Lower lobe of right lung (tissue), 2 donors: ENCODE measurements at regions not wholly inside any gene's neighbourhood (a gene's known extent, or its start where the extent isn't known, plus 50 kb on each side); places are given as distances from the start of the nearest gene placed in this dataset.

Source experiments
- ATAC-seq, 2 donors: fragments of 200-7000 bp; cut with Tn5 transposase; one replicate each; pipeline ENCODE4 v1.9.1; 2020 to 2022; ENCODE audit warnings: mild to moderate bottlenecking in 2 of 2, moderate library complexity in 2 of 2
- DNase-seq: peaks from one replicate; pipeline ENCODE4 v3.0.0-alpha.2; 2020
- H3K27ac ChIP-seq: fragments of 200-600 bp; one replicate; pipeline ENCODE4 v1.8.0; 2022
- H3K27me3 ChIP-seq: fragments of 200-600 bp; one replicate; pipeline ENCODE4 v1.8.0; 2022; ENCODE audit warnings: low read depth
- H3K36me3 ChIP-seq: fragments of 200-600 bp; one replicate; pipeline ENCODE4 v1.8.0; 2022; ENCODE audit warnings: mild to moderate bottlenecking
- H3K4me1 ChIP-seq: fragments of 200-600 bp; one replicate; pipeline ENCODE4 v1.8.0; 2022
- H3K4me3 ChIP-seq: fragments of 200-600 bp; one replicate; pipeline ENCODE4 v1.8.0; 2022; ENCODE audit warnings: mild to moderate bottlenecking
- H3K9me3 ChIP-seq: fragments of 200-600 bp; one replicate; pipeline ENCODE4 v1.8.0; 2022
- intact Hi-C: fragments of 100-400 bp; cut with DNase I; formaldehyde crosslinking; loops from one replicate; pipeline ENCODE4 v1.11.0; 2022
- TF ChIP-seq, protein P1 (sequence below): fragments of 200-600 bp; IDR thresholded peaks from one replicate; pipeline ENCODE4 v1.8.0; 2022; ENCODE audit warnings: antibody characterized with exemption, mild to moderate bottlenecking
- donor health status: DM: no; HTN: yes; CAD: no; lungs with severe emphysema.

DNA sequence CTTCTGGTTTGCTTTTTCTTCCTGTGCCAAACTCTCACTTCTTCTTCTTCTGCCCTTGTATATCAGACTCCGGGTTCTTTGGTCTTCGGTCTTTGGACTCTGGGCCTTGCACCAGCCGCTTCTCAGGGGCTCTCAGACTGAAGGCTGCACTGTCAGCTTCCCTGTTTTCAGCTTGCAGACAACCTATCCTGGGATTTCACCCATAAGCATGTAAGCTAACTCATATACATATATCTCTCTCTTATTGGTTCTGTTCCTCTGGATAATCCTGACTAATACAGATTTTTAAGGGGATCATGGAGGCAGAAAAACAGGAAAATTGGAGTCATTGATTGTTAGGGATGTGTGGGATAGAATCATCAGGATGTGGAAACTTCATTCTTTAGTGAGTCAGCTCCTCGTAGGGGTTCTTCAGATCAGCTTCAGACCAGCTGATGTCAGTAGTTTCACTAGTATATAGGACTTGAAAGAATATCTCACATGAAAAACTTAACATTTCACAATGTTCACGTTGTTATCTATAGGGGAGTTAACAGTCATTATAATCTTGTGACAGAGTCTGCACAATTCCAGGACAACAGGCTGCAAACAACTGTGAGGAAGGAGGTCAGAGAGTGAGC is 102.9 kb downstream of the RASSF9 start:
- Histone ChIP-seq H3K36me3 (no peaks in the 10 kb centered on the region), H3K4me3 (no peak overlapping the region), H3K27me3 (no peaks in the 10 kb centered on the region), H3K4me1 (no peaks in the 10 kb centered on the region), H3K27ac (no peak overlapping the region), H3K9me3 (no peaks in the 10 kb centered on the region)
- TF ChIP-seq, protein P1, sequence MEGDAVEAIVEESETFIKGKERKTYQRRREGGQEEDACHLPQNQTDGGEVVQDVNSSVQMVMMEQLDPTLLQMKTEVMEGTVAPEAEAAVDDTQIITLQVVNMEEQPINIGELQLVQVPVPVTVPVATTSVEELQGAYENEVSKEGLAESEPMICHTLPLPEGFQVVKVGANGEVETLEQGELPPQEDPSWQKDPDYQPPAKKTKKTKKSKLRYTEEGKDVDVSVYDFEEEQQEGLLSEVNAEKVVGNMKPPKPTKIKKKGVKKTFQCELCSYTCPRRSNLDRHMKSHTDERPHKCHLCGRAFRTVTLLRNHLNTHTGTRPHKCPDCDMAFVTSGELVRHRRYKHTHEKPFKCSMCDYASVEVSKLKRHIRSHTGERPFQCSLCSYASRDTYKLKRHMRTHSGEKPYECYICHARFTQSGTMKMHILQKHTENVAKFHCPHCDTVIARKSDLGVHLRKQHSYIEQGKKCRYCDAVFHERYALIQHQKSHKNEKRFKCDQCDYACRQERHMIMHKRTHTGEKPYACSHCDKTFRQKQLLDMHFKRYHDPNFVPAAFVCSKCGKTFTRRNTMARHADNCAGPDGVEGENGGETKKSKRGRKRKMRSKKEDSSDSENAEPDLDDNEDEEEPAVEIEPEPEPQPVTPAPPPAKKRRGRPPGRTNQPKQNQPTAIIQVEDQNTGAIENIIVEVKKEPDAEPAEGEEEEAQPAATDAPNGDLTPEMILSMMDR: no peak
- intact Hi-C loops: no loop called here
- DNase-seq (no peak), ATAC-seq (no peak)

DNA sequence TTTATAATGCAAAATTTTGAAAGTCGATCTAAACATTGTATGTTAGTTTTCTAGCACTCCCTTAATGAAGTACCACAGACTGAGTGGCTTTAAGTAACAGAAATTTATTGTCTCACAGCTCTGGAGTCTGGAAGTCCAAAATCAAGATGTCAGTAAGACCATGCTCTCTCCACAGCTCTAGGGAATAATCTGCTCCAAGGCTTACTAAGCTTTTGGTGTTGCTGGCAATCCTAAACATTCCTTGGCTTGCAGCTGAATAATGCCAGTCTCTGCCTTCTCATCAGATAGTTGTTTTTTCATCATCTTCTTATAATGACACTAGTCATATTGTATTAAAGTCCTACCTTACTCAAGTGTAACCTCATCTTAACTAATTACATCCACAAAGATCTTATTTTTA is 102.2 kb downstream of the RASSF9 start:
- Histone ChIP-seq H3K36me3 (no peaks in the 10 kb centered on the region), H3K27ac (no peak overlapping the region), H3K9me3 (no peaks in the 10 kb centered on the region), H3K4me1 (no peaks in the 10 kb centered on the region), H3K27me3 (no peaks in the 10 kb centered on the region), H3K4me3 (no peak overlapping the region)
- ATAC-seq: no peak
- intact Hi-C loops: no loop called here
- DNase-seq: no peak
- TF ChIP-seq, protein P1: no peak

DNA sequence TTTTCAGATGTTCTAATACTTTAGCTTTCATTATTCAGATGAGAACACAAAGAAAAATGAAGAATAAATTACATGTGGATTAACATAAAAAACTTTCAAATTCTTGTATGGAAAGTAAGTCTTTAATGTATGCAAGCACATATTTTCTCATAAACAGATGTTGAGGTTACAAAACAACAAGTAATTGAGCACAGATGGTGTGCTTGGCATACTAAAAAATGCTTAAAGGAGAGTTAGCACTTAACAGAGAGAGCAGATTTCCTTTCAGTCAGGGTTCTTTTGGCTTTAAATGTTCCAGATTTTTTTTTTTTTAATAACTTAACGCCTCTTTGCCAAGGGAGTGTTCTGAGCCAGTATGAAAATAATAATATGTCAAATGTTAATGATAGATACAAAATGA is 96.0 kb downstream of the RASSF9 start:
- H3K9me3 ChIP-seq: no peaks in the 10 kb centered on the region
- intact Hi-C loops: no loop called here
- no peak for ATAC-seq

DNA sequence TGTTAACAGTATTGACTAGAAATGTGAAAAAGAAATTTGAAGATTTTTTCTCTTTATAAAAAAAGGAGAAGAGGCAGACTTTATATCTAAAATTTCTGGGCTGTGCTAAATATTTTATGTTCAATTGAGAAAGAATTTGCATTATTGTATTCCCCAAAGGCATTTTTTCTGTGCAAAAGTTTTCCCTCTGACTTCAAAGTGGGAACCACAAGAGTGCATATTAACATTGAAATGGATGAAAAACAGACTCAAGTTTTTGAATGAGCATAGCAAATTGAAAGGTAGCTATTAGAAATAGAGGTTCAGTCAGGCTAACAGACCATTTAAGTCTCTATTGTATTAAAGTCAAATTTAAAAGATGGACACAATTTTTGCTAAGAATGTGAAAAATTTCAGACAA is 95.2 kb downstream of the RASSF9 start:
- no peak for DNase-seq
- TF ChIP-seq, protein P1: no peak
- no peaks in the 10 kb centered on the region for H3K27me3 ChIP-seq
- H3K4me3 ChIP-seq: no peak overlapping the region
- no peak overlapping the region for H3K27ac ChIP-seq
- intact Hi-C loops: no loop called here
- no peak for ATAC-seq
- H3K36me3 ChIP-seq: no peaks in the 10 kb centered on the region
- no peaks in the 10 kb centered on the region for H3K4me1 ChIP-seq
- no peaks in the 10 kb centered on the region for H3K9me3 ChIP-seq

More for the DNA sequence above, 96.0 kb downstream of the RASSF9 start:
- TF ChIP-seq, protein P1: no peak
- Histone ChIP-seq H3K27ac (no peak overlapping the region), H3K4me3 (no peak overlapping the region), H3K27me3 (no peaks in the 10 kb centered on the region), H3K4me1 (no peaks in the 10 kb centered on the region), H3K36me3 (no peaks in the 10 kb centered on the region)
- DNase-seq: no peak

GRCh38 chr12:85747941-85748495 is 88.2 kb downstream of the RASSF9 start:
- no peaks in the 10 kb centered on the region for H3K4me1 ChIP-seq
- intact Hi-C loops: no loop called here
- no peaks in the 10 kb centered on the region for H3K9me3 ChIP-seq
- TF ChIP-seq, protein P1: no peak
- no peak for DNase-seq
- no peak overlapping the region for H3K27ac ChIP-seq
- no peak overlapping the region for H3K4me3 ChIP-seq
- no peaks in the 10 kb centered on the region for H3K36me3 ChIP-seq
- H3K27me3 ChIP-seq: no peaks in the 10 kb centered on the region
- no peak for ATAC-seq
